ENCODE measurements at regions not wholly inside any gene's neighbourhood (a gene's known extent, or its start where the extent isn't known, plus 50 kb on each side); places are given as distances from the start of the nearest gene placed in this dataset.
"Not testable (repeated sequence)": the region's sequence is repeated elsewhere in the genome, so short reads cannot be mapped to it uniquely, and the experiment has no call there.

GRCh38 chr7:34390103-34390502 is 267.9 kb upstream of the NPSR1 start:
- DNase-seq (ENCODE audit: low spot score): no peak

- DNase-seq (ENCODE audit: low spot score): no peak
Observed at GRCh38 chr7:34392972-34393371, 265.0 kb upstream of the NPSR1 start.

GRCh38 chr7:34396437-34397064 is 261.5 kb upstream of the NPSR1 start:
- DNase-seq (ENCODE audit: low spot score): no peak

GRCh38 chr7:34401776-34402175 is 256.2 kb upstream of the NPSR1 start:
- DNase-seq (ENCODE audit: low spot score): no peak

- DNase-seq (ENCODE audit: low spot score): no peak
Observed at GRCh38 chr7:34406848-34407530, 251.0 kb upstream of the NPSR1 start.

GRCh38 chr7:34407586-34407985 is 250.4 kb upstream of the NPSR1 start:
- DNase-seq (ENCODE audit: low spot score): no peak

GRCh38 chr7:34417781-34418180 is 240.2 kb upstream of the NPSR1 start:
- DNase-seq (ENCODE audit: low spot score): no peak

GRCh38 chr7:34421526-34421925 is 236.5 kb upstream of the NPSR1 start:
- no peak for DNase-seq (ENCODE audit: low spot score)

- DNase-seq (ENCODE audit: low spot score): no peak
Observed at GRCh38 chr7:34425194-34425593, 232.8 kb upstream of the NPSR1 start.

- DNase-seq (ENCODE audit: low spot score): no peak
Observed at GRCh38 chr7:34425631-34426384, 232.2 kb upstream of the NPSR1 start.

- no peak for DNase-seq (ENCODE audit: low spot score)
Observed at GRCh38 chr7:34430456-34430855, 227.6 kb upstream of the NPSR1 start.

GRCh38 chr7:34438436-34438835 is 219.6 kb upstream of the NPSR1 start:
- DNase-seq (ENCODE audit: low spot score): no peak

GRCh38 chr7:34445653-34446052 is 212.4 kb upstream of the NPSR1 start:
- no peak for DNase-seq (ENCODE audit: low spot score)

GRCh38 chr7:34448531-34448930 is 209.5 kb upstream of the NPSR1 start:
- DNase-seq (ENCODE audit: low spot score): not testable (repeated sequence)

- DNase-seq (ENCODE audit: low spot score): no peak
Observed at GRCh38 chr7:34449765-34450164, 208.3 kb upstream of the NPSR1 start.

- no peak for DNase-seq (ENCODE audit: low spot score)
Observed at GRCh38 chr7:34451183-34451582, 206.8 kb upstream of the NPSR1 start.

- no peak for DNase-seq (ENCODE audit: low spot score)
Observed at GRCh38 chr7:34451923-34452322, 206.1 kb upstream of the NPSR1 start.

- no peak for DNase-seq (ENCODE audit: low spot score)
Observed at GRCh38 chr7:34452363-34452762, 205.7 kb upstream of the NPSR1 start.

- DNase-seq (ENCODE audit: low spot score): peak; percentile 51
Observed at GRCh38 chr7:34453150-34453549, 204.9 kb upstream of the NPSR1 start.

GRCh38 chr7:34454381-34454780 is 203.6 kb upstream of the NPSR1 start:
- DNase-seq (ENCODE audit: low spot score): no peak

- no peak for DNase-seq (ENCODE audit: low spot score)
Observed at GRCh38 chr7:34457329-34457728, 200.7 kb upstream of the NPSR1 start.

GRCh38 chr7:34463830-34464229 is 194.2 kb upstream of the NPSR1 start:
- no peak for DNase-seq (ENCODE audit: low spot score)

GRCh38 chr7:34471844-34472243 is 186.2 kb upstream of the NPSR1 start:
- no peak for DNase-seq (ENCODE audit: low spot score)
